HG02840 (cell line): ENCODE measurements at regions not wholly inside any gene's neighbourhood (a gene's known extent, or its start where the extent isn't known, plus 50 kb on each side); places are given as distances from the start of the nearest gene placed in this dataset.
"Not testable (repeated sequence)": the region's sequence is repeated elsewhere in the genome, so short reads cannot be mapped to it uniquely, and the experiment has no call there.

ENCODE experiments used
- ATAC-seq: cut with Tn5 transposase; IDR thresholded peaks from one replicate; pipeline ENCODE4 v1.9.1; 2021; ENCODE audit warnings: mild to moderate bottlenecking, moderate library complexity, moderate number of reproducible peaks; ENCODE audit not compliant: unreplicated experiment, low FRiP score

DNA sequence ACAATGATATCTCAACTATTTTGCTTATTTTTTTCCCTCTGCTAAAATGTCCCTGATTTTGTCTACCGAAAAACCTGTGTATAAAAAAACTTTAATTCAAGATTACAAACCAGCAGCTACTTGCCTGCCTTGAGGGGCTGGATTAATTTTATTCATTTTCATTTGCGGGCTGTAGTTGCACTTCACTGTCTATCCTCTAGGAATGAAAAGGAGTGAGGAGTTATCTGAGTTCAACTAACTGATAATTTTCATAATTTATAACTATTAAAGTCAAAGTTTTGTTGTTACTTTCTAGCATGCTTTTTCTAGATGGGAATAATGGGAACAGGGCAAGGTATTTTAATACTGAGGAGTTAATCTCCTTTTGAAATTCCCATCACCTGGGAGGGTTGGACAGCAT is 50.3 kb upstream of the AGTPBP1 start:
- ATAC-seq = not testable (repeated sequence)

DNA sequence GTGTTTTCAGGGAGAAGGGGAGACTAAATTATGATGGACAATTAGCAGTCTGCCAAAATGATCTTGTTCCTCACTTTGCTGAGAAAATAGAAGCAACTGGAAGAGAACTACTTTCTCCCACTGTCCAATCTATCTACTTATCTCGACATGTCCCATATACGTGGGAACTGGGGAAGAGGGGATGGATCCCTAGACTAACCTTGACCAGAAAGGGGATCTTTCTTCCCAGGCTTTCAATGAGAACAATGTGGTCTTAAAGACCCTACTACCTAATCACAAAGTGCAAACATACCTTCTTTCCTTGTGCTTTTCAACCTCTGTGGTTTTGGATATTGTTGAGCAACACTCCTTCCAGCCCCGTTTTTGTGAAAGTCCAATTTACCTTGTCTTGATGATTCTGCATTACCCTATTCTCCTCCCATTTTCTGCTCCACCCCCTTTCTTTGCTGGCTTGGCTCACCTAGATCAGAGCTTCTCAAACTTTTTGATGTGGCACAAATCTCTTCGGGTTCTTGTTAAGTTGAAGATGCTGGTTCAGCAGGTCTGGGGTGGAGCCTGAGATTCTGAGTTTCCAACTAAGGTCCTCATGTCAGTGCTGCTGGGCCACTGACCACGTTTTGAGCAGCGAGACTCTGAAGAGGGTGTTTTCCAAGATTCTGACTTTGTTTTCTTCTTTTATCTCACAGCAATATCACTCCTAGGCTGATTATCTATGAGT is 61.4 kb upstream of the AGTPBP1 start:
- not testable (repeated sequence) for ATAC-seq

DNA sequence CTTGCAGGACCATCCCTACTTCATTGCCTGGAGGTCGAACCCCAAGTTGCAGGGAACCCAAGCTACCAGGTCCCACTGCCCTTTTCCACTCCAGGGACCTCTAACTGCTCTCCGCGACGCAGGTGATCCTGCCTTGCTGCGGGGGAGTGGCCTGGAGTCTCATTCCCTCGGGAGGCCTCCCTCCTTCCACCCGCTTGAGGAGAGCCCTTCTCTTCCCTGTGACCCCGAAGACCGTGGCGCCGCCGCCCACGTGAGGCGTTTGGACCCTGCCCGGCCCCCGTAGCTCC is 63.0 kb upstream of the AGTPBP1 start:
- ATAC-seq = not testable (repeated sequence)

DNA sequence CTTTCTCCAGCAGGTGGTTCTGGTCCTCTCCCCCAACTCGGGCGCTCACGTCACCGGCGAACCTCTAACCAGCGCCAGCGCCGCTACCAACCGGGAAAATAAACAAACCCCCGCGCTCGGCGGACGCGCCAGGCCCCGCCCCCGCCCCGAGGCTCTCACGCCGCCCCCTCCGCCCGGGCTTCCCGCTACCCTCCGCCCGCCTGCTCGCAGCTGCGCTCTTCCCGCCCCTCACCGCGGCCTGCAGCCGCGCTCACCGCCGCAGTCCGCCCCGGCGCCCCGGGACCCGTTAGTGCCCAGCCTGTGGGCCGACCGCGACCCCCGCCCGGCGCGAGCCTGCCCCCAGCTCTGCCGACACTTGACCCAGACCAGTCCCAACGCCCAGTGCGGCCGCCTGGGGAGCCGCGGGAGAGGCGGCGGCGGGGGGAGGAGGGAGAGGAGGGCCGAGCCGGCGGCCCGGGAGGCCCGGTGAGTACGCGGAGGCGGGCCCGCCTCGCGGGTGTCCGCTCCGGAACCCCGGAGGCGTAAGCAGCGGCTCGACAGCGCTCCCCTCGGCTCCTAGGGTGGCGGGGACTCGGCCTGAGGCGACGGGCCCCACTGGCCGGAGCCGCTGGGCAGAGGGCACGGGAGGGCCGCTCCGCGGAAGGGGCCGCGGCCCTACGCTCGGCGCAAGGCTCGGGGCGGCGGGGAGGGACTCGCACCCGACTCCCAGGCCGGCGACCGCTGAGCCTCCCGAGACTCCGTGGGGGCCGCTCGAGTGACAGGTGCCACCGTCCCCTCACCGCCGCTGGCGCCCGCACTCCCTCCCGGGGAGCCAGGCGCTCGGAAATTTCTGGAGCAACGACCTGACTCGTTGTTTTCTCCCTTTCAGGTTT is 63.6 kb upstream of the AGTPBP1 start:
- ATAC-seq = peak; percentile 75

DNA sequence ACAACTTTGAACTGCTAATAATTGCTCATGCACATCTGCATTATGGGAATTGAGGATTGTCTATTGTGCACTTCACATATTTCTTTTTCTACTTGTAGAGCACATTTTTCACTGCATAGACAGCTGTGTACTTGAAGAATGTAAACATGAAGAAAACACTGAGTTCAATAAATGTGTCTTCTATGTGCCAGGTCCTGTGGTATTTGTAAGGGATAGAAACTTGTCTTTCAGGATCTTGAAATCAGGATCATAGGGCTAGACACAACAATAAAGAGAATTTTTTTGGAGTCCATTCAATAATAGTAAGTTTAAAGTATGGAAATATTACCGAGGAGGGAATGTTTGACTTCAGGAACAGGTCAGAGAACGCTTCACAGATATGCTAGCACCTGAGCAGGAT is 66.6 kb upstream of the AGTPBP1 start:
- ATAC-seq = not testable (repeated sequence)

DNA sequence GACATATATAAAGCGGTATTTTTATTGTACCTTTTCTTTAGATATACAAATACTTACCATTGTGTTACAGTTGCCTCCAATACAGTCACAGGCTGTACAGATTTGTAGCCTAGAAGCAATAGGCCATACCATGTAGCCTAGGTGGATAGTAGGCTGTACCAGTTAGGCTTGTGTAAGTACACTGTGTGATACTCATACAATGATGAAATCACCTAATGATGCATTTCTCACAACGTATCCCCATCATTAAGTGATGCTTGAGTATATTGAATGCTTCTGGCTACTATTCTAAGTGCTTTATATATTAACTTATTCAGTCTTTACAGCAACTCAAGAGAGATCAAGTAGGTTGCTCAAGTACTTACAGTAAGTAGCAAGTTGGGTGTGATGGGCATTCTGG is 71.6 kb upstream of the AGTPBP1 start:
- not testable (repeated sequence) for ATAC-seq

DNA sequence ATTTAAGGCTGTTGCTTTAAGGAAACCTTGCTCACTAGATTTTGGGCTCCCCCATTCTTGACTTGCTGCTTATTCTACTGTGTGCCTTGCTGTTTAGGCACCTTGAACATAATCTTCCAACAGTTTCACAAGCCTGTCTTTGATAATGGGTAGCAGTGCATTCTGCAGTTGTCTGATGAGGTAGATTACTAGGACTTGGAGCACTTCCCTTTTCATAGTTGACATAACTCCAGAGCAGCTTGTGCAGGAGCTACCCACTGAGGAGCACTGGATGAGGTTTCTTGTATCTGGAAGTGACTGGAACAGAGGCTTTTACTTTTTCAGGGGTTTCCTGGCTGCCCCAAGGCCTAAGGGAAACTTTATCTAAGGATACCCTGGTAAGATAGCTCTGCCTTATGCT is 73.0 kb upstream of the AGTPBP1 start:
- ATAC-seq = not testable (repeated sequence)

DNA sequence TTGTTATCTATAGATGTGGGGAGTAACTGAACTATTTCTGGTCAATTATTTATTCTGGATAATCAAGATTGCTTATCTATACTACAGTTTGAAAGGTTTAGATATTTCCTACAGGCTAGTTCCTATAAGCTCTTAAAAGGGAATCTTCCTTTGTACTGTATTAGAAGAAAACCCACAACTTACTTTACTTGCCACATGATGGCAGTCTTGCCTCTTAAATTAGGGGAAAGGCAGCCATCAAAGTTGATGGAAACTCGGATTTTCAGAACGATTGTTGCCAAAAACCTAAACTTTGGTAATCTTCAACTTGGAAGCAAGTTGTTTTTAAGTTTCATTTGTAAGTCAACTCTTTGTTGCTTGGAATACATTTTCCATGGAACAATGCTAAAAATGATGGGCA is 77.2 kb upstream of the AGTPBP1 start:
- ATAC-seq = not testable (repeated sequence)

DNA sequence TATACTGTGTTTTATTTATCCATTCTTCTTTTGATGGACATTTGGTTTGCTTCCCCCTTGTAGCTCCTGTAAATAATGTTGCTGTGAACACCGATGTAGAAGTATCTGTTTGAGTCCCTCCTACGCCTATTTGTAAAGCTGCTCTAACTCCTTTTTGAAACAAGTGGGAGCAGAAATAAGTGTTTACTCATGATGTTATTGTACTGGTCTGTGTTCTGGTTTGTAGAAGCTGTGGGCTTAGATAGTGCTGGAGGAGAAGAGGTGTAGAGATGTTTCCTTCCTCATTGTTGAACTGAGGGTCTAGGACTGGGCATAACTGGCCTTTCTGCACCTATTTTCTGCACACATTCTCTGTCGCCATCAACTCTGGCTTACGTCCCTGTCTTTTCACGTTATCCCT is 78.8 kb upstream of the AGTPBP1 start:
- not testable (repeated sequence) for ATAC-seq

DNA sequence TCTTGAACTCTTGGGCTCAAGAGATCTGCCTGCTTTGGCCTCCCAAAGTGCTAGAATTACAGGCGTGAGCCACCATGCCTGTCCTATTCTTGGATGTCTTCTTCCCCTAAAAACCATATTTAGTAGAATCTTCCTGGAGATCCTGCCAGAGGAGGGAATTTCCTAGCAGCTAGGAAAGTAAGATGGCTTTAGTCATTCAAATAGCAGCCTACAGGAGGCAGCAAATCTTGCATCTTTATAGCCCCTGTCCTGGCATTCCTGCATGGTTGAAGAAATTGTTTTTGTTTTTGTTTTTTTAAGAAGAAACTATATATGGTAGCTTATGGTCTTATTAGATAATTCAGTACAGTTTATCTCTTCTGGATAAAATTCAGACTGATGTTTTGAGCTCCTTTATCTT is 83.2 kb upstream of the AGTPBP1 start:
- ATAC-seq = not testable (repeated sequence)

DNA sequence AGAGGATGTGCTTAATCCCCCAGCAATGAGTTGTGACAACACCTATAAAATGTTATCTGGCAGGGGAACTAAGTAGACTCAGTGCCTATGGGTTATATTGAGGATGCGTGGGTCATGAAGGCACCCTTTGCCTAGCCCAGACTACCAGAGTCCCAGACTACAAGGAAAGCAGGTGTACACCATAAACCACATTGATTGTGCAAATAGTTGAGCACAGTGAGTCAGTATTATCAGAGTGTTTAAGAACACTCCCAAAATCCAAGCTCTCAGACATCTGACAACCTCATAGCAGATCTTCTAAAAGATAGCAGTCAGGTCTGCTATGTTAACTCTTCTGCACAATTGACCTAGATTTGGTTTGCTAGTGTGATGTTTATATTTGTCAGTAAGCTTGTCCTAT is 92.8 kb upstream of the AGTPBP1 start:
- ATAC-seq = not testable (repeated sequence)

DNA sequence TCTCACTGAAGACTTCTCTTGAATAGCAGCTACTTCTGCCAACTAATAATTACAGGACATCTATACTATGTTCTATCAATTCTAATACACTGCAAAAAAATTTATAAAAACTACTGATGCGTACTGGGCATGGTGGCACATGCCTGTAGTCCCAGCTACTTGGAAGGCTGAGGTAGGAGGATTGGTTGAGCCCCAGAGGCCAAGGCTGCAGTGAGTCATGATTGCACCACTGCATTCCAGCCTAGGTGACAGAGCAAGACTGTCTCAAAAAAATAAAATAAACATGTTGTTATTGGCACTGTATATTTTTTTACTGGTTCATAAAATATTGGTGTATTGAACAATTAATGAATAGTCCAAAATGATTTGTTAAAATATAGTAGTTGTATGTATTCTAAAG is 97.0 kb upstream of the NAA35 start:
- ATAC-seq = not testable (repeated sequence)

DNA sequence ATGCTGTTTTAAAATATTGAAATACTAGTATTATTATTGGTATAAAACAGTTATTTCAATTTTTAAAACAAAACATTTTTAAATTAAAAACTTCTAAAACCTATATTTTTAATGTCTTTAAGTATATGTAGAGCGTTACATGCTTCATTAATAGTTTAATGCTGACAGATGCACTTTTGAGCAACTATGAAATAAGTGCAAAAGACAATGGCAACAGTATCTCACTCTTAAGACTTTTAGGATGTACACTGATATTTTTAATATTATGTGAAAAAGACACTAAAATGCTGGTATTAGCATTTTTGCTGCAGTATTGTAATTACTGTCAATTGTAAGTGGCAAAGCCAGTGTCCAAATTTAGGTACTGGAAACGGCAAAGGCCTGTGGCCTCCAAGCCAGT is 93.2 kb upstream of the NAA35 start:
- not testable (repeated sequence) for ATAC-seq

DNA sequence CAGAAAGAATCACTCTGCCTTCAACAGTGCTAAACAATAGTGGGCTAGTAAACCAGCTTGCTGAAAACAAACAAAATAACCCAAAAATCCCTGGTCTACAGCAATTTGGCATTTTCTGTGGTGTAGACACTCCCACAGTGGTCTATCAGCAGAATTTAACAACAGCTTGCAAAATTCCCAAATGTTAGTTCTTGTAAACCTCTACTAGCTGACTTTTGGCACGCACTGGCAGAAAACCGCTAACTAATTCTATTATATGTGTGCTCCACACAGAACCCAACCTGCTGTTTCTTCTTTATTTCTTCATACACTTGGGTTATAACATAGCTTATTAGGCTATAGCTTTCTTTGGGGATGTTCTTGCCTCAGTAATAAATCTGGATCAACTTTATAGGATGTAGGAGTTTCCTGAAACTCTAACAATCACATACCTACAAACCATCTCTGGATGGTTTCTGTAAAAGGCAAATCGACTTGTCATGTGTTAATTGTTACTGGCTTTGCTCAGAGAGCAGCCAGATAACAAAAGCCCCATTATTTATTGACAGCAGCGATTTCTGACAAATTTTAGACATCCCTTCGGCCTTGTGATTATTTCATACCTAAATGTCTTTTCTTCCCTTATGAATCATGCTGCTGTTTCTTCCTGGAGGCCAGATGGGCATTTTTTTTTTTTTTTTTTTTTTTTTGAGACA is 82.7 kb upstream of the NAA35 start:
- no peak for ATAC-seq

DNA sequence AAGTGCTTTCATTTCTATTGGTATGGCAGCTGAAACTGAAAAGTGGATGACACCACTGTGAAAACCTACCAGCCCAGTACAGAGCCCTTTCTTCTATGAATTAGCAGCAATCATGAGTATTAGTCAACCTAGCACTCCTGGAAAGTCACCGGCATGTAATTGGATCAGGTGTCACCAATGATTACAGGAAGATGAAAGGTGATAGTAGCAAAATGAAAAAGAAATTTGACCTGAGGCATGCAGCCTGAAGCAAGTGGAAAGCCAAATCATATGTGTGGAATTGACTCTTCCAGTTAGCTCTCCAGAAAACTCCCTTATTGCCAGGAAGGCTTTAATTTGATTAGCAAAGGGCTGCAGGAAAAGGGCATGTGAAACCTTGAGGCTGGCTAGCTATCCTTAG is 81.2 kb upstream of the NAA35 start:
- no peak for ATAC-seq

DNA sequence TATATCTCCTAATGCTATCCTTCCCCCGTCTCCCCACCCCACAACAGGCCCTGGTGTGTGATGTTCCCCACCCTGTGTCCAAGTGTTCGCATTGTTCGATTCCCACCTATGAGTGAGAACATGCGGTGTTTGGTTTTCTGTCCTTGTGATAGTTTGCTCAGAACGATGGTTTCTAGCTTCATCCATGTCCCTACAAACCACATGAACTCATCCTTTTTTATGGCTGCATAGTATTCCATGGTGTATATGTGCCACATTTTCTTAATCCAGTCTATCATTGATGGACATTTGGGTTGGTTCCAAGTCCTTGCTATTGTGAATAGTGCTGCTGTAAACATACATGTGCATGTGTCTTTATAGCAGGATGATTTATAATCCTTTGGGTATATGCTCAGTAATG is 79.1 kb upstream of the NAA35 start:
- not testable (repeated sequence) for ATAC-seq

DNA sequence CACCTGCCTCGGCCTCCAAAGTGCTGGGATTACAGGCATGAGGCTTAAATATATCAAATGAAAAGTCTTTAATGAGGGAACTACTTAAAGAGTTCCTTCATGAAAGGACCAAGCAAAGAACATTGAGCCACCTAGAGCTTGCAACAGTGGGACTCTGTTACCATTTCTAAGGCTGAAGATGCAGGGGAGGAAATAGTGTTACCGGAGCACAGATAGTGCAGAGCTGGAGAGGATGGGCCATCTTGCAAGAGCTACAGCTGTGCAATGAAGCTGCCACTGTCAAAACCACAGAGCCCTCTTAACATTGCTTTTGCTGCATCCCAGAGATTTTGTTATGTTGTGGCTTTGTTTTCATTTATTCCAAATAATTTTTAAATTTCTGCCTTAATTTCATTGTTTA is 77.1 kb upstream of the NAA35 start:
- ATAC-seq = no peak

DNA sequence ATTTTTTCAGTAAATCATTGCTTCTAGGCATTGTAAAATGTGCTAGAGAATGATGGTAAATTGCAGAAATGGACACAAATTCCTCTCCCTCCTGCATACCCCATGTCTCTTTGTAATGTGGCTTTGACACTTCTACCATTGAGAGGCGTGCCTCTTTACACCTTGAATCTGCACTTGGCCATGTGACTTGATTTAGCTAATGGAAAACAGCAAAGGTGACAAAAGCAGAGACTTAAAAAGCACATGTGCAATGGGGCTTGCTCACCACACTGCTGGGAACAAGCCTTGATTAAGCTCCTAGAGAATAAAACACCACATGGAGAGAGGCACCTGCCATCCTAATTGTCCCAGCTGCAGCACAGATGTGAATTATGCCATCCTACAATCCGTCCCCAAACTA is 69.9 kb upstream of the NAA35 start:
- no peak for ATAC-seq

DNA sequence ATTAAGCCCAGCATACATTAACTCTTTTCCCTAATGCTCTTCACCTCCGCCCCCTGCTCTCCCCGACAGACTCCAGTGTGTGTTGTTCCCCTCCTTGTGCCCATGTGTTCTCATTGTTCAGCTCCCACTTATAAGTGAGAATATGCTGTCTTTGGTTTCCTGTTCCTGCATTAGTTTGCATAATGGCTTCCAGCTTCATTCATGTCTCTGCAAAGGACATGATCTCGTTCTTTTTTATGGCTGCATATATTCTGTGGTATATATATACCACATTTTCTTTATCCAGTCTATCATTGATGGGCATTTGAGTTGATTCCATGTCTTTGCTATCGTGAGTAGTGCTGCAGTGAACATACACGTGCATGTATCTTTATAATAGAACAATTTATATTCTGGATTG is 69.3 kb upstream of the NAA35 start:
- not testable (repeated sequence) for ATAC-seq

DNA sequence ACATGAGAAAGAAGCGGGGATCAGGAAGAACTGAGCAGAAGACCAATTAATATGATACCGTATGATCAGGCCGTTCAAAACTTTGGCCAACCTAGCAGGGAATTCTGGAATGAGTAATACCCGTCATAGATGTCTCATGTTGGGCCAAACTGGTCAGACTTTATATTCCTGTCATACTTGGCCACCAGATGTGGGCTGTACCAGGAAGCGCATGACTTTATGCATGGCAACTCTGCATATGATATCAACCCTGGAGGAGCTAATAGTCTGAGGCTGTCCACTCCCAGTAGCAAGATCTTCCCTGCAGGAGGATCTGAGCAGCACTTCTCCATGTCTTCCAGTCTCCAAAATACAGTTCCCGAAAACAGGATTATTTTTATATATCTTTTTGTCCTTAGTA is 68.5 kb upstream of the NAA35 start:
- ATAC-seq = no peak

DNA sequence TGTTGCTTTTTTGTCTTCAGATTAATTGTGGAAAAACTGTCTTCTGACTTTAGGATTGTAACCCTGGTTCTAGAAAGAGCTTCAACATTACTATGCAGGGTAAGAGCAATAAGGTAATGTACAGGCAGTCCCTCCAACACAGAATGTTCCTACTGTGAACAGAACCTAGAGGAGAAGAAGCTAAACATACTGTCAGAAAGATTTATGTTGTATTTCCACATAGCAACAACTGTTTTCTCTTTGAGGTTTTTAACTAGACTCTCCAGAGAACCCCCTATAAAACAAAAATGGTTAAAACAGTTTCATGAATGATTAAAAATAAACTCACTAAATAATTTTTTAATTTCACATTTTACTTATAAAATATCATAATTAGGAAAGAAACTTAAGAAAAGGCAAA is 64.3 kb upstream of the NAA35 start:
- no peak for ATAC-seq
